GM12873 (cell line): ENCODE measurements at regions not wholly inside any gene's neighbourhood (a gene's known extent, or its start where the extent isn't known, plus 50 kb on each side); places are given as distances from the start of the nearest gene placed in this dataset.

Experiments used
- TF ChIP-seq, protein P1 (sequence below): IDR thresholded peaks from 2 replicates; pipeline ENCODE4 v1.5.1; 2012; ENCODE audit warnings: low read depth, mild to moderate bottlenecking, moderate library complexity, low read length, control low read depth; ENCODE audit not compliant: insufficient read depth; ENCODE audit errors: missing control alignments

DNA sequence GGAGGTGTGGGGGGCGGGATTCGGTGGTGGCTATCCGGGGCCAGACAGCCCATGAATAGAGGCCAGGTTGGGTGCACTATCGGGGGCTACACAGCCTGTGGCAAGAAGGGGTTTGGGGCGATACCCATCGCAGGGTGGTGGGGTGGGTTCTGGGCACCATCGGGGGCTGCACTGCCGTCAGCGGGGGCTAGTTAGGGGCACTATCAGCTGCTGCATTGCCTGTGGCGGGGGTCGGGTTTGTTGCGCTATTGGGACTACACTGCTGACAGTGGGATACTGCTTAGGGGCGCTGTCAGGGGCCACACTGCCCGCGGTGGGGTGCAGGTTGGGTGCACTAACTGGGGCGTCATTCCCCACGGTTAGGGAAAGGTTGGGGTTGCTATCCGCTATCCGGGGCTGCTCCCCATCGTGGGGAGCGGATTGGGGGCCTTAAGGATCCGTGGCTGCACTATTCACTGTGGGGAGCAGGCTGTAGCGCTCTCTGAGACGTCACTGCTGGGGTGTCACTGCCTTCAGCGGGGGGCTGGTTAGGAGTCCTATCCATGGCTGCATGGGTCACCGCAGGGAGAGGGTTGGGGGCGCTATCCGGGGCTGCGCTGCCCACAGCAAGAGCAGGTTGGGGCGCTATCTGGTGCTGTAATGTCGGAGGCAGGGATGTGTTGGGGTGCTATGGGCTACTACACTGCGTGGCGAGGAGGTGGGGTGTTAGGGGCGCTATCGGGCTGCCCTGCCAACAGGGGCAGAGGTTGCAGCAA is 76.5 kb upstream of the SLC35G4 start:
- TF ChIP-seq, protein P1, sequence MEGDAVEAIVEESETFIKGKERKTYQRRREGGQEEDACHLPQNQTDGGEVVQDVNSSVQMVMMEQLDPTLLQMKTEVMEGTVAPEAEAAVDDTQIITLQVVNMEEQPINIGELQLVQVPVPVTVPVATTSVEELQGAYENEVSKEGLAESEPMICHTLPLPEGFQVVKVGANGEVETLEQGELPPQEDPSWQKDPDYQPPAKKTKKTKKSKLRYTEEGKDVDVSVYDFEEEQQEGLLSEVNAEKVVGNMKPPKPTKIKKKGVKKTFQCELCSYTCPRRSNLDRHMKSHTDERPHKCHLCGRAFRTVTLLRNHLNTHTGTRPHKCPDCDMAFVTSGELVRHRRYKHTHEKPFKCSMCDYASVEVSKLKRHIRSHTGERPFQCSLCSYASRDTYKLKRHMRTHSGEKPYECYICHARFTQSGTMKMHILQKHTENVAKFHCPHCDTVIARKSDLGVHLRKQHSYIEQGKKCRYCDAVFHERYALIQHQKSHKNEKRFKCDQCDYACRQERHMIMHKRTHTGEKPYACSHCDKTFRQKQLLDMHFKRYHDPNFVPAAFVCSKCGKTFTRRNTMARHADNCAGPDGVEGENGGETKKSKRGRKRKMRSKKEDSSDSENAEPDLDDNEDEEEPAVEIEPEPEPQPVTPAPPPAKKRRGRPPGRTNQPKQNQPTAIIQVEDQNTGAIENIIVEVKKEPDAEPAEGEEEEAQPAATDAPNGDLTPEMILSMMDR, result no peak

DNA sequence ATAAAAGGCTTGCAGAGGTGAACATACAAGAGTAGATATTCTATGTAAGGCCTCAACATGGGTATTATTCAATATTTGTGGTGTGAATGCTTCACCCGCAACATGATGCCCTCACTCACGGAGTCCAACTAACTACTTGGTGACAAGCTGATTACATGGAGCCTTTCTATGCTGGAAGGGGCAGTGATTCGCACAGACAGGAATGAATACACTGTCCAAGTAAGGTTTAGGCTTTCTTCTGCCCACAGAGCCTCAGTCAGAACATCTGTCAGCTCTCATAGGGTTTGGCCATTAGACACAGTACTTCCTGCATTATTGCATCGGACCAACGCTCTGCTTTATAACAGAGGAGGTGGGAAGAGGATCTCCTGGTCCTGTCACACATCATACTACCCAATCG is 80.3 kb upstream of the SLC35G4 start:
- TF ChIP-seq, protein P1, result no peak

DNA sequence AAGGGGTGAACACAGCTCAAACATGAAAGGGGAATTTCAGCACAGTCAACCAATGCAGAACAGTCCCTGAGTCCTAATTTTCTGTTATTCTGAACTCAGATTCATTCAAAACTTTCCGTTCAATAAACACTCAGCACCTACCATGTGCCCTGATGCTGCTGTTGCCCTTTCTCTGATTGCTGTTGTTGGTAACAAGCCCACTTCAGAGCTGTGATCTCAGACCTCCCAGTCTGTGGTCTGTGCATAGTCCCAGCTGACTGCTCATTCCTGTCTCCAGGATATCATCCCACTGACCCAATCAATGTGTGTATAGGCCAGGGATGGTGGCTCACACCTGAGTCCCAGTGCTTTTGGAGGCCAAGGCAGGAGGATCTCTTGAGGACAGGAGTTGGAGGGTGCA is 82.7 kb upstream of the SLC35G4 start:
- TF ChIP-seq, protein P1, result no peak

DNA sequence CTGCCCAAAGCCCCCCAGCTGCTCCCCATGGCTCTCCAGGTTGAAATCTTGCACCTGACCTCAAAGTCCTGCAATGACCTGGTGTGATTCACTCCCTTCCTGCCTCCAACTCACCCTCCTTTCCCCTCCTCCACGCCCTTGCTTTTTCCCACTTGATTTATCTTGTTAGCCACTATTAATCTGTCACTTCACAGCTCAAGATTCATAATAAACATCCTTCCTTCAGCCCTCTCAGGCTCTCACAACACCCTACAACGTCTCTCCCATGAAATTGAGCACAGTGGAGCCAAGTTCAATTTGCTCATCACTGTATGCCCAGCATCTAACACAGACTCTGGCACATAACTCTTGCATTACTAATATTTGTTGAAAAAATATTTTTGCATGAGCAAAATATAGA is 85.6 kb upstream of the SLC35G4 start:
- TF ChIP-seq, protein P1, result no peak

DNA sequence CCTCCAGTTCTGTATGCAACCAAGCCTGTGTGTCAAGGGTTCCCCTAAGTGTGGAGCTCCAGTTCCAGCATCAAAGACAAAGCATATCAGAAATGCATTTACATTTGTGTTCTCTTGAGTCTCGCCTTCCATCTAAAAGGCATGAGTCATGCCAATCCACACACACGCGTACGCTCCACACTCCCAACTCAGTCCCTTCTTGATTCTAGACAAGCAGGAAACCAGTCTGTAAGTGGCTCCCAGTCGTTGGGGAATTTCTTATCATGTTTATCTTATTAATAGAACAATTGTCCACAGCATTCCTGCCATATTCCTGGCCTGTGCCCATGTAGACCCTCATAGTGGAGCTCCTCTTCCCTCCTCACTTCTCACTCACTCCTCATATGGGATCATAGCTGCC is 86.4 kb upstream of the SLC35G4 start:
- TF ChIP-seq, protein P1, result no peak

DNA sequence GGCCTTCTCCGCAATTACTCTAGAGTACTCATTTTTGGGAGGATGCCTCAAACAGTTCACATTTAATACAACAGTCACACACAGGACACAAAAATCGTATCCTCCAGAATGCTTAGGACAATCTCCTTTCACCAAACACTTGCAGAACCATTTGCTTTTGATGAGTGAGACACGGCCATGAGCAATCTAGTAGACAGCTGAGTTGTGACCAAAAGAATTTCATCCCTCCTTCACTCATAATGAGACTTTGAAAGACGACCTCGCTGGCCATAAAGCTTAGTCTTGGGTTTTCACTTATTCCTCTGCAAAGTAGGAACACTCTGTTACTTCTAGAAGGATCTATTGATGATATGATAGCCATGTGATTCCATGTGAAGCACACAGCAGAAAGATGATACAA is 87.5 kb upstream of the SLC35G4 start:
- TF ChIP-seq, protein P1, result no peak

DNA sequence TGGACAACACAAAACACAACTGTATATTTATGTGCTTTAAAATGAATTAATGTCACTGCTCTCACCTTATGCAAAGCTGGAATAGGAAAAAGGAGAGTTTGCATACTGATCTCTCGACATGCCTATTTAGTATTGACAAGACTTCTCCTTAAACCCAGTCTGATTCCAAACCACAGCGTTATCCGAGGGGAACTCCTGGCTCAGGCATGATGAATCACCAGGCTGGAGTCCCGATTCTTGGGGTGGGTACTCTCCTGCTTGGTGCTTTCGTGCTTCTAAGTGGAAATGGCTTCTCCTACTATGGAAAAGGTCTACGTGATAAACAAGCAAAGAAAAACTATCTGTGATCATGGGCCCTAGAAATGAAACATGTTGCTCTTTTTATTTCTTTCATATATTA is 88.9 kb upstream of the SLC35G4 start:
- TF ChIP-seq, protein P1, result no peak
